HepG2 (cell line): ENCODE measurements at regions not wholly inside any gene's neighbourhood (a gene's known extent, or its start where the extent isn't known, plus 50 kb on each side); places are given as distances from the start of the nearest gene placed in this dataset.

ENCODE experiments used
- CTCF ChIP-seq: sonication (generic); formaldehyde crosslinking; IDR thresholded peaks from 2 replicates; pipeline ENCODE4 v1.5.0; 2020; ENCODE audit warnings: mild to moderate bottlenecking, missing genetic modification reagents, moderate library complexity
- FLYWCH1 ChIP-seq: sonication (generic); formaldehyde crosslinking; IDR thresholded peaks from 2 replicates; pipeline ENCODE4 v1.8.1; 2023; ENCODE audit warnings: mild to moderate bottlenecking, missing genetic modification reagents
- HCFC1 ChIP-seq: fragments of 150-350 bp; IDR thresholded peaks from 2 replicates; pipeline ENCODE4 v1.6.1; 2014; ENCODE audit warnings: low read depth, low read length
- IKZF1 ChIP-seq: fragments of 450-650 bp; IDR thresholded peaks from 2 replicates; pipeline ENCODE4 v1.7.1; 2016
- TBP ChIP-seq: sonication (generic); formaldehyde crosslinking; IDR thresholded peaks from 2 replicates; pipeline ENCODE4 v1.5.0; 2020; ENCODE audit warnings: missing genetic modification reagents
- ZNF740 ChIP-seq: sonication (generic); formaldehyde crosslinking; IDR thresholded peaks from 2 replicates; pipeline ENCODE4 v1.4.0; 2020; ENCODE audit warnings: missing genetic modification reagents
- TF ChIP-seq, protein P1 (sequence below), 2 experiments: sonication (generic) in 1 of 2; formaldehyde crosslinking in 1 of 2; IDR thresholded peaks; 2 replicates each; pipeline versions ENCODE4 v1.6.1 to v1.9.0; 2014 to 2022; ENCODE audit warnings: antibody characterized with exemption in 1 of 2, borderline replicate concordance in 1 of 2, inconsistent platforms in 1 of 2, low read depth in 1 of 2, missing genetic modification reagents in 1 of 2
- TF ChIP-seq, protein P2 (sequence below): sonication (generic); formaldehyde crosslinking; IDR thresholded peaks from 2 replicates; pipeline ENCODE4 v1.9.0; 2021; ENCODE audit warnings: missing genetic modification reagents, mild to moderate bottlenecking, borderline replicate concordance
- TF ChIP-seq, protein P3 (sequence below): sonication (generic); formaldehyde crosslinking; IDR thresholded peaks from 2 replicates; pipeline ENCODE4 v1.5.1; 2020; ENCODE audit warnings: mild to moderate bottlenecking, missing genetic modification reagents

- TF ChIP-seq HCFC1 (no peak), CTCF (CRISPR knock-in tag) (no peak), TBP (CRISPR knock-in tag) (no peak), FLYWCH1 (CRISPR knock-in tag) (no peak), IKZF1 (peak; percentile 66; the same call in 1 of the 2 replicates), ZNF740 (CRISPR knock-in tag) (no peak)
- TF ChIP-seq, protein P1, sequence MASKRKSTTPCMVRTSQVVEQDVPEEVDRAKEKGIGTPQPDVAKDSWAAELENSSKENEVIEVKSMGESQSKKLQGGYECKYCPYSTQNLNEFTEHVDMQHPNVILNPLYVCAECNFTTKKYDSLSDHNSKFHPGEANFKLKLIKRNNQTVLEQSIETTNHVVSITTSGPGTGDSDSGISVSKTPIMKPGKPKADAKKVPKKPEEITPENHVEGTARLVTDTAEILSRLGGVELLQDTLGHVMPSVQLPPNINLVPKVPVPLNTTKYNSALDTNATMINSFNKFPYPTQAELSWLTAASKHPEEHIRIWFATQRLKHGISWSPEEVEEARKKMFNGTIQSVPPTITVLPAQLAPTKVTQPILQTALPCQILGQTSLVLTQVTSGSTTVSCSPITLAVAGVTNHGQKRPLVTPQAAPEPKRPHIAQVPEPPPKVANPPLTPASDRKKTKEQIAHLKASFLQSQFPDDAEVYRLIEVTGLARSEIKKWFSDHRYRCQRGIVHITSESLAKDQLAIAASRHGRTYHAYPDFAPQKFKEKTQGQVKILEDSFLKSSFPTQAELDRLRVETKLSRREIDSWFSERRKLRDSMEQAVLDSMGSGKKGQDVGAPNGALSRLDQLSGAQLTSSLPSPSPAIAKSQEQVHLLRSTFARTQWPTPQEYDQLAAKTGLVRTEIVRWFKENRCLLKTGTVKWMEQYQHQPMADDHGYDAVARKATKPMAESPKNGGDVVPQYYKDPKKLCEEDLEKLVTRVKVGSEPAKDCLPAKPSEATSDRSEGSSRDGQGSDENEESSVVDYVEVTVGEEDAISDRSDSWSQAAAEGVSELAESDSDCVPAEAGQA (IDR thresholded peaks at IDR 0.05; ENCODE audit: low read depth) = no peak
- TF ChIP-seq, protein P1 (CRISPR knock-in tag; IDR thresholded peaks at IDR 0.05; ENCODE audit: borderline replicate concordance) = no peak
- TF ChIP-seq, protein P2, sequence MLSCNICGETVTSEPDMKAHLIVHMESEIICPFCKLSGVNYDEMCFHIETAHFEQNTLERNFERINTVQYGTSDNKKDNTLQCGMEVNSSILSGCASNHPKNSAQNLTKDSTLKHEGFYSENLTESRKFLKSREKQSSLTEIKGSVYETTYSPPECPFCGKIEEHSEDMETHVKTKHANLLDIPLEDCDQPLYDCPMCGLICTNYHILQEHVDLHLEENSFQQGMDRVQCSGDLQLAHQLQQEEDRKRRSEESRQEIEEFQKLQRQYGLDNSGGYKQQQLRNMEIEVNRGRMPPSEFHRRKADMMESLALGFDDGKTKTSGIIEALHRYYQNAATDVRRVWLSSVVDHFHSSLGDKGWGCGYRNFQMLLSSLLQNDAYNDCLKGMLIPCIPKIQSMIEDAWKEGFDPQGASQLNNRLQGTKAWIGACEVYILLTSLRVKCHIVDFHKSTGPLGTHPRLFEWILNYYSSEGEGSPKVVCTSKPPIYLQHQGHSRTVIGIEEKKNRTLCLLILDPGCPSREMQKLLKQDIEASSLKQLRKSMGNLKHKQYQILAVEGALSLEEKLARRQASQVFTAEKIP (CRISPR knock-in tag) = no peak
- TF ChIP-seq, protein P3, sequence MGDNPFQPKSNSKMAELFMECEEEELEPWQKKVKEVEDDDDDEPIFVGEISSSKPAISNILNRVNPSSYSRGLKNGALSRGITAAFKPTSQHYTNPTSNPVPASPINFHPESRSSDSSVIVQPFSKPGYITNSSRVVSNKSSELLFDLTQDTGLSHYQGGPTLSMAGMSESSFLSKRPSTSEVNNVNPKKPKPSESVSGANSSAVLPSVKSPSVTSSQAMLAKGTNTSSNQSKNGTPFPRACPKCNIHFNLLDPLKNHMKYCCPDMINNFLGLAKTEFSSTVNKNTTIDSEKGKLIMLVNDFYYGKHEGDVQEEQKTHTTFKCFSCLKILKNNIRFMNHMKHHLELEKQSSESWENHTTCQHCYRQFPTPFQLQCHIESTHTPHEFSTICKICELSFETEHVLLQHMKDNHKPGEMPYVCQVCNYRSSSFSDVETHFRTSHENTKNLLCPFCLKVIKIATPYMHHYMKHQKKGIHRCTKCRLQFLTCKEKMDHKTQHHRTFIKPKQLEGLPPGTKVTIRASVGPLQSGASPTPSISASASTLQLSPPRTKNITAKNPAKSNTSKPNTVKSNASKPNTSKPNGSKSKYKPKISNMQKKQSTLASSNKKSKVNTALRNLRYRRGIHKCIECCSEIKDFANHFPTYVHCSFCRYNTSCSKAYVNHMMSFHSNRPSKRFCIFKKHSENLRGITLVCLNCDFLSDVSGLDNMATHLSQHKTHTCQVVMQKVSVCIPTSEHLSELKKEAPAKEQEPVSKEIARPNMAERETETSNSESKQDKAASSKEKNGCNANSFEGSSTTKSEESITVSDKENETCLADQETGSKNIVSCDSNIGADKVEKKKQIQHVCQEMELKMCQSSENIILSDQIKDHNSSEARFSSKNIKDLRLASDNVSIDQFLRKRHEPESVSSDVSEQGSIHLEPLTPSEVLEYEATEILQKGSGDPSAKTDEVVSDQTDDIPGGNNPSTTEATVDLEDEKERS (CRISPR knock-in tag) = no peak
Observed at GRCh38 chr16:88330971-88331890, 51.5 kb upstream of the ZNF469 start.
